ENCODE measurements at regions not wholly inside any gene's neighbourhood (a gene's known extent, or its start where the extent isn't known, plus 50 kb on each side); places are given as distances from the start of the nearest gene placed in this dataset.

DNA sequence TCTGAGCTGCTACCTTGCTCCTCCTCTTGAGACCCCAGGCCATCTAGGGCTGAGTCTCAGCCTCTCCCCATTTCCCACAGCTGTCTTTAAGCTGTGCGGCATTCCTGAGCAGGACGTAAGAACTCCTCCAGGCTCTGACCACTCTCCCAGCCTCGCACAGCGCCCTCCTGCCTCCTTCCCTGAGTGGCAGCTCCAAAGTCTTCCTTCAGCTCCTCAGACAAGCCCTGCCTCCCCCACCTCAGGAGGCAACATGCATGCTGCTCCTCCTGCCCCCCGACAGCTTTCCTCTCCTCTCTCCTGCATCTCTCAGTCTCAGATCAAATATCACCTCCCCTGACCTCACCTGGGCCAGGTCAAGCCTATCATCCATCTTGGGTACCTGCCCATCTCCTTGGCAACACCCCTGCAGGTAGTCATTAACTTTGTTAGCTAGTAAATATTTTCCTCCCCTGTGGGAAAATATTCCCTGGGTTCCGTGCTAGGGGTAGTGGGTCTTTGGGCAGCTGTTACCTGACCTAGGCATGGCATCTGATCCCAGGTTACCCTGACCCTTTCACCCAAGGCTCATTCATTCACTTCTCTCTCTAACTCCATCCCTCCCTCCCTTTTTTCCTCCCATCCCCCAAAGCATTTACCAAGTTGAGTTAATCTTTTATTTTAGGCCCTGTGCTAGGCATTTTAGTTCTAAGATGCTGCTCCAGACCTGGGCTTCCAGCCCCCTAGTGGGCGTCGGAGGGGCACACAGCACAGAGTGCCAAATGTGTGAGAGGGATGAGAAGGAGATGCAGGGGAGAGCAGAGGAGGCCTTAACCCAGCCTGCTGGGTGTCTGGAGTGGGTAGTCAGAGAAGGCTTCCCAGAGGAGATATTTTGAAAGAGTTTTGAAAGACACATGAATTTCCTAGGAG is 419.9 kb downstream of the PTPRU start:
- no peak for DNase-seq

DNA sequence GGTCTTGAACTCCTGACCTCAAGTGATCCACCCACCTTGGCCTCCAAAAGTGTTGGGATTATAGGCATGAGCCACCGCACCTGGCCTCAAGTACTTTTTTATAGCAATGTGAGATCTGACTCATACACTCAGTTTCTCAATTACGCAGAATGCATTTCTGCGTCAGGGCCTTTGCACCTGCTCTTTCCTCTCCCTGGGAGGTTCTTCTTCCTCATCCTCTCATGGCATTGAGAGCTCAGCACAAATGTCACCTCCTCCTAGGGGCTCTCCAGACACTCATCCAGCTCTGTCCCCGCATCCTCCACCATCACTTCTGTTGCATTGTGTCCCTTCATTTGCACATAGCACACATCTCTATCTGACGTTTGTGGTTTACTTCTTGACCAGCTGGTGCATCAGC is 418.8 kb downstream of the PTPRU start:
- no peak for DNase-seq

DNA sequence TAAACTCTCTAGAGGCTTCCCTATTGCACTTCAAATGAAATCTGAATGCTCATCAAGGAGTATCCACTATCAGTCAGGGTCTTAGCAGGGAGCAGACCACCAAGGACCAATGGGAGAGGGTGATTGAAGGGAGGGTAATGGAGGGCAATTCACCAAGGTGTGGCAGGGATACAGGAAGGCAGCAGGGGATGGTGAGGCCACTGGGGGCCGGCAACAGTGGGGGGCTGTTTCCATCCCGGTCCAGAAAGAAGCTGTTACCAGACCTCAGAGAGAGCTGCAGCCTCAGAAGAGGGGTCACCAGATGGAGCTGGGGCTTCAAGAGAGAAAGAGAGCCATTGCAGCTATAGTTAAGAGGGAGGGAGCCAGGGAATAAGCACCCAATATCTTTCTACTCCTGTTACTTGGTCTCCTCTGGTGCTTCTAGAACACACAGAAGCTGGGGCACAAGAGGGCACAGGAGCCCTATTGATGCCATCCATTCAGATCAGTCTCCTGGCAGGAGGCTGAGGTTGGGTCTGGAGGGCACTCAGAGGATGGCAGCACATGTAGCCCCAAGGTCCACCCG is 417.6 kb downstream of the PTPRU start:
- no peak for DNase-seq

DNA sequence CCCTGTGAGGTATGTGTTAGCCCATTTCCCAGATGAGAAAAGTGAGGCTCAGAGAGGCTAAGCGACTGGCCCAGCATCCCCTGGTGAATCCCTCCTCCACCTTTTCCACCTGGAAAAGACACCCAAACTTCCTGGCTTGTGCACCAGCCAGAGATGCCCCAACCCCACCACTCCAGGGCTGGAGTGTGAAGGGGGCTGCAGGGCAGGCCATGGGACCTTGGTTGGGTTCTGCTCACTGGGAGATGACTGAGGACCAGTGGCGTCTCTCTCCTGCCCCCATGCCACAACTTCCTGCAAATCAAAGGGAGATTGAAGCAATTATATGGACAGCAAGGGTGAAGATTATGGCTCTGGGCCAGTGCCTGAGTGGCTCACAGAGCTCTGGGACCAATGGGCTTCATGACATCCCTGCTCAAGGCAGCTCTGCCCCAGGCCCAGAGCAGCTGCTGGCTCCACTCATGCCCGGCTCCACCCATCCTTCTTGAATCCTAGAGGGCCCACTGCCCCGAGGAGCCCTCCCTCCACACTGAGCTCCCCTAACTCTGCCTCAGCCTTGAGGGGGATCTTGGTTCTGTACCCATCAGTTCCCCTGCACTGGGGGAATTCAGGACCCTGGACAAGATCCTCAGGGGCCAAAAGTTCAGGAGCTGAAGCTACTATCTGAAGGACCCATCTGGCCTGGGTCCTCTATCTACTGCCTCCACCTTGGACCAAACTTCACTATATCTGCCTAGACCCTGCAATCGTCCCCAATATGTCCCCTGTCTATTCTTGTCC is 416.9 kb downstream of the PTPRU start:
- DNase-seq: no peak

DNA sequence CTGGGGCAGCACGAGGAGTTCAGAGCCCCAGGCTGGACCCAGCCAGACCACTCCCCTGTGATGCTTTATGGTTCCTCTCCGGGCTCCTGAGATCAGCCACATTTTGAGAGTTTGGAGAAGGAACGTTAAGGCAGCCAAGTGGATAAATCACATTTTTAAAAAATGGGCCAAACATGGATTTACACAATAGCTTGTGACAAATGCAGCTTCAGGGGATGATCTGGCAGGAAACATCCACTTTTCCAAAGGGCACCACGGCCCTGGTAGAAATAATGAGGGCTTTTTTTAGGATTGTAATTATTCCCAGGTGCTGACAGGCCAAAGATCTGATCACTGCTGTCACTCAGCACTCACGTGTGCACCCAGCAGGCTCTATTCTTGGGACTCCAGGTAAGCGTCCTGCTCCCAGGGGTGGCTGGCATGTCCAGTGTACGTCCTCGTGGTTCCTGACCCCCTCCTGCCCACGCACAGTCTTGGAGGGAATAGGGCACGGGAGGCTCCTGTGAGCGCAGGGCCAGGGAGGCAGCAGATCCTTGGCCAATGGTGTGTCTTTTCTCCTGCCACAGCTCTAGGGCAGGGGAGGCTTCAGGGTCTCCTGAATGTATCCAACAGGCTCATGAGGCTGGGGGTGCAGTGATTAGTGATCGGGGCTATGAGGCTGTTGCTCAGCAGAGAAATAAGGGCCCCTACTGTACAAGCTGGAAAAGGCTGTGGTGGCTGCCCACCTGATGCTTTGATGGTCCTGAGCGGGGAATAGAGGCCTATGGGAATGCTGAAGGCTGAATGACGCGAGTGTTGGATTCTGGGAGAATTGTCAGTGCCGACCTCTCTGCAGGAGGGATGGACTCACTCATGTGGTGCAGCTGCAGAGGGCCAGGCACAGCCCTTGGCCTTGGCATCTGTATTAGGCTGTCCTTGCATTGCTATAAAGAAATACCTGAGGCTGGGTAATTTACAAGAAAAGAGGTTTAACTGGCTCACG is 415.7 kb downstream of the PTPRU start:
- no peak for DNase-seq

DNA sequence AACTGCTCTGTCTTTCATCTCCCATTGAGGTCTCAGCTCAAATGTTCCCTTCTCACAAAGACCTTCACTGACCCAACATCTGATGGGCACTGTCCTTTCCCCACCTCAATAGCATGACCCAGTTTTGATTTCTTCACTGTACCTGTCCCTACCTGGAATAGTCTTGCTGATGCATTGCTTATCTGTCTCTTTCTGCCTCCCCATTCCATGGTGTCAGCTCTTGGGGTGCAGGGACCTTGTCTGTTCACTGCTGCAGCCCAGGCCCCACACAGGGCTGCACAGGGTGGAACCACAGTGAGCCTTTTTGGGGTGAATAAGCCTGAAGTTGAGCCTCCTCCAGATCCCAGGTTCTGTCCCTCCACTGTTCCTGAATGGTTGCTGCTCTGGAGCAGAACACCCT is 414.9 kb downstream of the PTPRU start:
- DNase-seq: no peak

DNA sequence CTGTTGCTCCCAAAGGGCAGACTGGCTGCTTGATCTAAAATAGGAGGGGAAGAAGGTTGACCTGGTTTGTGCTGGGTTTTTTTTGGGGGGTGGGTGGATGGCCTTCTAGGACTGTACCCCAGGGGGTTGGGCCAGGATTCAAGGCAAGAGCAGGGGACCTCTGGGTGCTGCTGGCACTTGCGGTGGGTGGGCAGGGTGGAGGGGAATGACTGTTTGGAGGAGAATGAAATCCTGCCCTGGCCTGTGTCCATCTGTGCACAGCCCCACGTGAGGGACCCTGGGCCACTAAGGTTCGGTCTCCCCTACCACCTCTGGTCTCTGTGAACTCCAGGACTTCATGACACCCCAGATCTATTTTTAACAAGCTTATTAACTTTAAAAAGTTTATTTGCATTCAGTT is 414.2 kb downstream of the PTPRU start:
- no peak for DNase-seq

DNA sequence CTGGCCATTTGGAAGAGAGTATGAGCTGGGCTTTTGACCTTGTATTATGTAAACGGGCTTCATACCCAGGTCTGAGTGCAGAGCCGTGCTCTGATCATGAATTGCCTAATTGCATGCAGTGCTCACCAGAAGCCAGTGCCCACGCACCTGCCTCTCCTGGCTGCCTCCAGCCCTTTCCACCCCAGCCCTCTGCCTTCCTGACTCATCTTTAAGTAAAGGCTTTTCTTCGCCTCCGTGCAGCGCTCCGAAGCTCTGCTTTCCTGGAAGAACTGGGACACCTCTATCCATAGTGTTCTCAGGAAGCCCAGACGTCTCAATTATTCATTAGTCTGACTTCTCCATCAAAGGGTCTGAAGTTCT is 413.7 kb downstream of the PTPRU start:
- no peak for DNase-seq

DNA sequence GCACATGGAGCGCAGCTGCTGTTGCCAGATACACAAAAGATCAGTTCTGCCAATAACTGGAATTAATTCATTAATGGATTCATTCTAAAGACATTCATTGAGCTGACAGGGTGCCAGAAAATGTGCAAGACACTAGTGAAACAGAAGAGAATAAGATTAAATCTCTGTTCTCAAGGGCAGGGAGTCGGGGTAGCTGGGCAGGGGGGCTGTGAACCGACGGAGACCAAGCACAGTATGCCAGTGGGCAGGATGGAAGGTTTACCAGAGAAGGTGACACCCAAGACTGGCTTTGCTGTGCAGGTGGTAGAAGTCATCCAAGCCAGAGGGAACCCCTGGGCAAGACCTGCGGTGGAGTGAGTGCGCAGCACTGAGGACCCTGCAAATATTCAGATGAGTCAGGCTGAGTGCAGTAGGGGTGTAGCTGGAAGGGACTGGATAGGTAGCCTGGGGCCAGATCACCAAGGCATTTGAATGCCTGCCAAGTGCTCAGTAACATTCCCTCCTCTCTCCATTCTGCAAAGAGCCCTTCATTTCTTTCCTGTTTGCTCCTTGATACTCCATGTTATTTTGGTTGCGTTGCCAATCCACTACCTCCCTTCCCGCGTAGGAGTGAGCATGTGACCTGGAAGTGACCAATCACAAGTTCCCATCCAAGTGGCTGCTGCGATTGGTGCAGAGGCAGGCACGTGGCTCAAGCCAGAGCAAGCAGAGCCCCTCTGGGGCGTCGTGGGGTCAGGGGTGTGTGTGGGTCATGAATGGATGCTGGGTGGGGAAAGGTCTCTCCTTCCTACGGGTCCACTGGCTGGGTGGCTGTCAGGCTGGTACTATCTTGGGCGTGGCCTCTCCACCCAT is 413.1 kb downstream of the PTPRU start:
- no peak for DNase-seq

DNA sequence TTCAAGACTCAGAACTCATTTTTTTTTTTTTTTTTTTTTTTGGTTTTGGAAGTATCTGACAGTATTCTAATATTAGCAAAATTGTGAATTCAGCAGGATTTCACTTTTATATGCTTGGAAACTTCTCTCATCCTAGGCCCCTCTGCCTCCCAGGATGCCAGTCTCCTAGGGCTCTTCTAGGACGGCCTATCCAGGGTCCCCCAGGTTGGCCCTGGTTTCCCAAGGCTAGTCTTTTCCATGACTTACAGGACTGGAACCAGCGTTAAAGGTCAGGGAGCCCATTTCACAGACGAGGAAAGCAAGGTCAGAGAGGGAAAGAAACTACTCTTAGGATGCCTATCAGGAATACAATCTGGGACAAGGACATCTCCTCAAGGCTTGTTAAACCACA is 412.5 kb downstream of the PTPRU start:
- DNase-seq: no peak

DNA sequence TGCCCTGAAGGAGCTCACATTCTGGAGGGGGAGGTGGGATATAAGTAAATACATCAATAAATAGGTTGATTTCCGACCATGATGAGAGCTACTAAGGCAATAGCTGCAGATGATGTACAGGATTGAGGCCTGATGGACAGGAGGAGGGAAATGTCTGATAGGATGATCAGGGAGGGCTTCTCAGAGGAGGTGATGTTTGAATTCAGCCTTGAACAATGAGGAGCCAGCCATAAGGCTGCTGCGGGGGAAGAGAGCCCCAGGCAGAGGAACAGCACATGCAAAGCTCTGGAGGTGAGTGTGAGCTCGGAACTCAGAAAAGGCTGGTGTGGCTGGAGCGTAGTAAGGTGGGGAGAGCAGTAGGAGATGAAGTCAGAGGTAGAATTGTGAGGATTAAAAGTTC is 411.7 kb downstream of the PTPRU start:
- DNase-seq: no peak

DNA sequence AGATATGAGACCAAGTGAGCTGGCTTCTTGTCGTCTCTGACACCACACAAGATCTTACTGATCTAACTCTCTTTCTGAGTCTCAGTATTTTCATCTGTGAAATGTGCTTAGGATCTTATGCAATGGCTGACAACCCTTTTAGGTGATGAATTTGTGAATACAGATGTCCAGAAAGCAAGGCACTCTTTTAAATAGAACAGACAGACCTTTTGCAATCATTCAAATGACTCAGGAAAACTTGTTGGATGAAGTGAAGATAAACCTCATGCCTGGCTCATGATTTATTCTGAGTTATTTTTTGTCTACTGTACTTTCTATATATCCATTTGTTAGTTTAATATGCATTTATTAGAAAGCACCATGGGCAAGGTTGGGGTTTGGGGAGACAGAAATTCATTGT is 411.3 kb downstream of the PTPRU start:
- DNase-seq: no peak

DNA sequence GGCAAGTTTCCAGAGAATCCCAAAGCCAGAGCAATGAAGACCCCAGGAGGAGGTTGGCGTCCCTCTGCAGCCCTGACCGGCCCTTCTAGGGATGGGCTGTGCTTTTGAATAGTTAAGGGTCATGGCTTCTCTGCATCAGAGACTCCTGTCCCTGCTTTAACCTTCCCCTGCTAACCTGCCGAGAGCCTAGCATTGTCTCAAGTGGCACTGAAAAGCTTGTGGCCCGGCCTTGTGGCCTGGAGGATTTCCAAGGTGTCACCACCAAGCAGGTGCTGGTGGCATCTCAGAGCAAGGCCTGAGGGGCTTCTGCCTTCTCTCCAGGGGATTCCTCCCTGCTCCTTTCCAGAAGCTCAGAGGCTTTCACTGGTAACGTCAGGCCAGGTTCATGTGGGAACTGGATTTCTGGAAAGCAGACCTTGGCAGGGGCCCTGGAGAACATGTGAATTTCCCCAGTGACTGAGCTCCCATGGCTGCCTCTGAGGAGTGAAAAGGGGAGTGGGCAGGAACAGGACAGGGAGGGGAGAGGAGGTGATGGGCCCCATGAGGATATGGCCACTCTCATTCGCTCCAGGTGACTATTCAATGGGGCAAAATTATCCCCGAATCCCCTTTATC is 409.9 kb downstream of the PTPRU start:
- DNase-seq: no peak

DNA sequence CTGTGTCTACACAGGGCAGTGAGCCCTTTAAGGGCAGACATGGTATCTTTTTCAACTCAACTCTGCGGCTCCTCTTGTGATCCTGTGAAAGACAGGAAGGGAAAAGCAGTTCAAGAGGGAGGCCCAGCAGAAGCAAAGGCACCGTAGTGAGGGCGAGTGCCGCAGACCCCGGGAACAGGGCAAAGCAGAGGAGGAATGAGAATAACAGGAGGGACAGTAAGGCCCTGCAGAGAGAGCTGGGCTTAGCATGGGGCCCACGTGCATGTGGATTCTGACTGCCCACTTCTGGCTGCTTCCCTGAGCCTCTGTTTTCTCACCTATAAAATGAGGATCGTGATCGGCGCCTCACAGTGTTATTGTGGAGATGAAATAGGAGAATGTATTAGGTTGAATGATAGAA is 409.3 kb downstream of the PTPRU start:
- no peak for DNase-seq

DNA sequence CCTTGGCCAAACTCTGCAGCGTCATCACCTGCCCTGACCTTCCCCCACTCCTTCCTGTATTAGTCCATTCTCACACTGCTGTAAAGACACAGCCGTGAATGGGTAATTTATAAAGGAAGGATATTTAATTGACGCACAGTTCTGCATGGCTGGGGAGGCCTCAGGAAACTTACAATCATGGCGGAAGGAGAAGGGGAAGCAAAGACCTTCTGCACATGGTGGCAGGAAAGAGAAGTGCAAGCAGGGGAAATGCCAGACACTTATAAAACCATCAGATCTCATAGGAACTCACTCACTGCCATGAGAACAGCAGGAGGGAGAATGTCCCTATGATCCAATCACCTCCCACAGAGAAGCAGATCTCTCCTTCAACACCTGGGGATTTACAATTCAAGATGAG is 408.5 kb downstream of the PTPRU start:
- DNase-seq: no peak

DNA sequence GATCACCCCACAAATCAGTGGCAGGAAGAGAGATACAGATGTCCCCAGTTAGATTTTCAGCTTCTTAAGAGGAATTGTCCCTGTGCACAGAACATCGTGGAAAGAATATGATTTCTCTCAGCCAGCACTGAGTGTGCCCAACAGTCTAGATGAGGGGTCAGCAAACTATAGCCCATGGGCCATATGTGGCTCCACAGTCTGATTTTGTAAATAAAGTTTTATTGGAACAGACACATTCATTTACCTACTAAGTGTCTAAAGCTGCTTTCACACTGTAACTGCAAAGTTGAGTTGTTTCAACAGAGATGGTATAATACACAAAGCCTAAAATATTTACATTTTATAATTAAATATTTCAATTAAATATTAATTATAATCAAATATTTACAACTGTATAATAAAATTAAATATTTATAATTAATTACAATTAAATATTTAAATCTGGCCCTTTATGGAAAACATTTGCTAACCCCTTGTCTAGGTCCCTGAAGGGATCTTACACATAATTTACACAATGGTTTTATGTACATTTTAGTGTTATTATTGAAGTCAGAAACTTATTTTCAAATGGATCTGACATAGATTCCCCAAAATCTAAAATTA is 407.6 kb downstream of the PTPRU start:
- DNase-seq: no peak

DNA sequence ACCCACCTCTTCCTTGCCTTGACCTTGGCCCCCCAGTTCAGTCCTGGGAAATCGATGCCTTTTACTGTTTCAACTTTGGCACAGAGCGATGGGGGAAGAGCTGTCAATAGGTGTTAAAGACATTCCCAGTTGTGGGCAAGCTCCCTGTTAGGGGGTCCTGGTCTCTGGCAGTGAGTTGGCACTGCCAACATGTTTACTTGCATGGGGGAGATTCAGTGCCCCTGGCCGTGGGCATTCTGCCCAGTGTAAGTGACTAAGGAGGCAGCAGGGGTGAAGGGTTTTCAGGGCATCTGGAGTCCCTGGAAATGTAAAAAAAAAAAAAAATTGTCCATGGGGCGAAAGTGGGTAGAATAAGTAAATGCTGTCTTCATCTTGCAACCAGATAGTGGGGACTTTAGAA is 407.0 kb downstream of the PTPRU start:
- no peak for DNase-seq

DNA sequence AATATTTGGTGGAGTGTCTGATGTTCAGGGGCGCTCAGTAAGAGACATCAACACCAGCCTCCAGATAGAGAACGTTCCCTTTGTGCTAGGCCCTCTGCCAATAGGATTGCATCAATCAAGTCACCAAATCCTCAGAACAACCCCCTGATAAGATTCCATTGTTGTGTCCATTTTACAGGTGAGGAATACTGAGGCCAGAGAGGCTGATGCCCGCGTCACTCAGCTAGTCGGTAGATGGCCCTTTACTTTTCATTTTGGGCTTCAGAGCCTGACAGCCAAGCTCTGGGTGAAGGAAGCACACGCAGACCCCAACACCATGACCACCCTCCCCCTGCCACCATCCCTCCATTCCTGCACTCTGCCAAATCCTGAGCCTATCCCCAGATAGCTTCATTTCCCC is 406.2 kb downstream of the PTPRU start:
- DNase-seq: no peak

DNA sequence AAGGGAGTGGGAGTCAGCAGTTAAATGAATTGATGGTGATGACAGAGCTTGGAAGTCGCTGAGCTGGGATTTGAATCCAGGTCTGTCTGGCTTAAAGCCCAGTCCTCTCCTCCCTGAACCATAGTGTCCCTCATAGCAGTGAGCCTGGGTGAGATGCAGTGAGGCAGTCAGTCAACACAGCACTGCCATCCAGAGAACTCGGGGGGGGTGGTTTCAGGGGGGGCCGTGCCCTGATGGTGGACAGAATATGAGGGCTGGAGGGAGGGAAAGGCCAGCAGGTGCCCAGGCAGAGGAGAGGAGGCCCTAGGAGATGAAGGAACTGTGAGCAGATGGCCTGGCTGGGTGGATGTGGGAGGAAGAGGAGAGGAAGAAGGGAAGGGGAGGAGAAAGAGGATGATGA is 405.6 kb downstream of the PTPRU start:
- no peak for DNase-seq

DNA sequence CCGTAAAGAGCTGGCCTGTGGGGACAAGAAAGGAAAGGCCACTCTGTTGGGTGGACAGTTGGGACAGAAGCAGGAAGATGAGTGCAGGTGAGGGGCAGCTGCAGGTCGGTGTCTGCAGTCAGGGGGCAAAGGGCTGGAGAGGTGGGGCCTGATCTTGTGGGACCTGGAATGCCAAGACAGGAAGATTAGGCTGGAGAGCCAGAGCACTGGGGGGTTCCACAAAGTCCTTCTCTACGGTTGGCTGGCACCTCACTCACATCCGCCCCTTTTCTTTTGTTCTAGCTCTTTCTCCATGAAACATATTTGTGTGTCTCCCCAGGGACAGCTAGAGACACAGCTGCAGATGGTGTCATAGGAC is 404.1 kb downstream of the PTPRU start:
- no peak for DNase-seq

All from fibroblast of skin of right quadriceps (primary cell).